Uterus (tissue), 2 donors: ENCODE measurements at regions not wholly inside any gene's neighbourhood (a gene's known extent, or its start where the extent isn't known, plus 50 kb on each side); places are given as distances from the start of the nearest gene placed in this dataset.

Experiments used
- CTCF ChIP-seq, 4 experiments: fragments of 200-600 bp in 2 of 4; fragments of 450-650 bp in 2 of 4; sonication (generic) in 2 of 4; IDR thresholded peaks; one replicate each; pipeline ENCODE4 v1.5.1; 2016 to 2019; ENCODE audit warnings: antibody characterized with exemption in 4 of 4, mild to moderate bottlenecking in 2 of 4, moderate library complexity in 1 of 4
- POLR2A ChIP-seq, 2 donors: fragments of 450-650 bp; IDR thresholded peaks; one replicate each; pipeline ENCODE4 v1.6.1; 2016; ENCODE audit warnings: antibody characterized with exemption in 2 of 2, mild to moderate bottlenecking in 1 of 2, moderate library complexity in 1 of 2

DNA sequence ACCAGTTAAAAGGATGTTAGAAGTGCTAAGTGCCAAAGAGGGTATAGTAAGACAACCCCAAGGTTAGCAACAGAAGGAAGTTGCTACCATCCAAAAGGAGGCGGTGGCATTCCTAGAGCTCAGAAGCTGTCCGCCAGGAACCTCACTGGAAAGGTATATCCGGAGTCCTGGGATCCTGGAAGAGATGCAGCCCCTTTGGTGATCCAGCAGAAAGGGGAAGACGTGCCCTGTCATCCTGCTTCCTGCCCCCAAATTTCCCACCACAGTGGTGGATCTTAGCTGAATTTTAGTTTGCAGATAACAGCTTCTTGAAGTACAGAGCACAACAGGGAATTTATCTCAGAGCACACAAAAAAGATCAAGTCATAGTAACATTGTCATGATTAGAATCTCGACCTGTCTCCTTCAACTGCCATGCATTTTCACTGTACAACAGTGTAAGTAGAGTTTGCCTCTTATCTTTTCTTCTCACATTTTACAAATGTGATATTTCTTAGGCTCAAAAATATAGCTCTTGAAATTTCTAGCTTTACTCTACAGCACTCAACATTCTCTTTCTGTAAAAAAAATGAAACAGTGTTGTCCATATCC lies 526.3 kb downstream of the SOX5 start:
- TF ChIP-seq CTCF (IDR thresholded peaks at IDR 0.05) (no peak), POLR2A (IDR thresholded peaks at IDR 0.05) (no peak)
